HG02943 (cell line): ENCODE measurements at regions not wholly inside any gene's neighbourhood (a gene's known extent, or its start where the extent isn't known, plus 50 kb on each side); places are given as distances from the start of the nearest gene placed in this dataset.

Source experiments
- ATAC-seq: cut with Tn5 transposase; IDR thresholded peaks from one replicate; pipeline ENCODE4 v1.9.1; 2021; ENCODE audit warnings: mild to moderate bottlenecking, low read depth, moderate library complexity; ENCODE audit not compliant: unreplicated experiment

- no peak for ATAC-seq
Measured at GRCh38 chr9:118162716-118163115, 458.5 kb downstream of the TLR4 start.

GRCh38 chr9:118163751-118164150 is 459.5 kb downstream of the TLR4 start:
- no peak for ATAC-seq

DNA sequence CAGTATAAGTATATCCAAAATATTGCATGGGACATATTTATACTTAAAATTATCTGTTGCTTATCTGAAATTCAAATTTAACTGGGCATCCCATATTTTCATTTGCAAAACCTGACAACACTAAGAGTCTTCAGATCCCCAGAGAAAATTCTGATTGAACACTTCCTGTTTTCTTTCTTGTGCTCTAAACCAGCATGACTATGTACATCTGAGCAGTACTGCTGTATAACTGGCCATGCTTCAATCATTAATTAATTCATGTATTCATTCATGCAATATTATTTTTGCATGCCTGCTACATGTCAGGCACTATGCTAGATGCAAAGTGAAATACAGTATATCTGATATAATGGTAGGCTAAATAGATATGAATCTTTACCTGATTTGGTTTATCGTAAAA is 461.2 kb downstream of the TLR4 start:
- ATAC-seq = no peak

GRCh38 chr9:118170032-118170955 is 466.1 kb downstream of the TLR4 start:
- no peak for ATAC-seq

GRCh38 chr9:118177241-118177640 is 473.0 kb downstream of the TLR4 start:
- ATAC-seq = no peak

DNA sequence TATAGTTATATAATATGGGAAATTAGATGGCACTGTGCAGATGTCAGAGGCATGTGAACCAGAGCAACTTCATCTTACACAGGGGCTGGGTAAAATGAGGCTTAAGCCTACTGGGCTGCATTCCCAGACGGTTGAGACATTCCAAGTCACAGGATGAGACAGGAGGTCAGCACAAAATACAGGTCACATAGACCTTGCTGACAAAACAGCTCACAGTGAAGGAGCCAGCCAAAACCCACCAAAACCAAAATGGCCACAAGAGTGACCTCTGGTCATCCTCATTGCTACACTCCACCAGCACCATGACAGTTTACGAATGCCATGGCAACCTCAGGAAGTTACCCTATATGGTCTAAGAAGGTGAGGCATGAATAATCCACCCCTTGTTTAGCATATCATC is 479.4 kb downstream of the TLR4 start:
- ATAC-seq = no peak

DNA sequence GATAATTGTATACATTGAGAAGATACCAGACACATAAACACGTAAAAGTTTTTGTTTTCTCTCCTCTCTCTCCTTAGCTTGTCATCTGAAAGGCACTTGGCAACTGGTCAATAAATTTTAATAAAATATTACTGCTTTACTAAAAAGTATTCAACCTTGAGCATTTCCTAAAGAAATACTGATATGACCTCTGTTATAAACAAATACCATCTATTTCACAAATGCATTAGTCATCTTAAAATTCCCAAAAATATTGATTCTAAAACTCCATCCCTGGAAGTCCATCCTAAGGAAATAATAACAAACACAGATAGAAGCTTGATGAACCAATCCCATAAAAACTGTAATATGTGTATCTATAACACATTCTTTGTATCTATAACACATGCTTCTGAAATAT is 483.2 kb downstream of the TLR4 start:
- ATAC-seq = no peak

GRCh38 chr9:118189615-118190014 is 485.4 kb downstream of the TLR4 start:
- no peak for ATAC-seq

DNA sequence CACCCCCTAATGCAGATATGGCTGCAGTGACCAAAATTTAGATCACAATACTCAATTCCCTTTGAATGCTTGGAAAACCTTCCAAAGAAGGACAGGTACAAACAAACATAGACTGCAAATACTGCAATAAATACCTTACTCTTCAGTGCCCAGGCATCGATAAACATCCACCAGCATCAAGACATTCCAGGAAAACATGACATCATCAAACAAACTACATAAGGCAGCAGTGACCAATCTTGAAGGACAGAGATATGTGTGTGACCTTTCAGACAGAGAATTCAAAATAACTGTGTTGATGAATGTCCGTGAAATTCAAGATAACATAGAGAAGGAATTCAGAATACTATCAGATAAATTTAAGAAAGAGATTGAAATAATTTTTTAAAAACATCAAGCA is 488.6 kb downstream of the TLR4 start:
- no peak for ATAC-seq

DNA sequence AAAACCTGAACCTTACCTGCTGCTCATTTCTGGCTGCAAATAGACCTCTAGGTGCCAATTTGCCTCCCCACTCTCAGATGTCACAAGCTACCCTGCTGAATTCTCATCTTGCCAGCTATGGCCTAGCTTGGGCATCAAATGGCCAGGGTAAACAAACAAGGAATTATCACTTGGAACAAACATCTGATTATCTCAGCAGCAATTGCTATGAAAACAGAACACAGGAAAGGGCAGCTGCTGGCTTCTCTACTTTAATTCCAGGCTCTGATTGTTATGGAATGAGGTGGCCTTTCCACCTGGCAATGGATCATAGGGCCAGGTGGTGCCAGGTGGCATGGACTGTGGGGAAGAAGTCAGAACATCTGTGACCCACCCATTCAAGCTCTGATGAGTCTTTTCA is 505.1 kb downstream of the TLR4 start:
- no peak for ATAC-seq

DNA sequence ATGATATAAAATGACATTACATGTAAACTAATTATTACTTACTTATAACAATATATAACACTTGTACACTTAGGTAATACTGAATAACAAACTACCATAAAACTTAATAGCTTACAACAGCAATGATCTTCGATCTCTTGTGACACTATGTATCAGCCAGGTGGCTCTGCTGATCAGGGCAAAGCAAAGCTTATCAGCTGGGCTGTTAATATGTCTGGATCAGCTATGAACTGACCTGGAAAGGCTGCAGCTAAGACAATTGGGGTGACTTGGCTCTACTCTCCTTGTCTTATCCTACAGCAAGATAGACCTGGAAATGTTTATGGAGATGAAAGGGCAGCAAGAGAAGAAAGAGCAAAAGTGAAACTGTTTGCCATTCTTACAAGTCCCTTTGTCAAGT is 511.3 kb downstream of the TLR4 start:
- no peak for ATAC-seq

DNA sequence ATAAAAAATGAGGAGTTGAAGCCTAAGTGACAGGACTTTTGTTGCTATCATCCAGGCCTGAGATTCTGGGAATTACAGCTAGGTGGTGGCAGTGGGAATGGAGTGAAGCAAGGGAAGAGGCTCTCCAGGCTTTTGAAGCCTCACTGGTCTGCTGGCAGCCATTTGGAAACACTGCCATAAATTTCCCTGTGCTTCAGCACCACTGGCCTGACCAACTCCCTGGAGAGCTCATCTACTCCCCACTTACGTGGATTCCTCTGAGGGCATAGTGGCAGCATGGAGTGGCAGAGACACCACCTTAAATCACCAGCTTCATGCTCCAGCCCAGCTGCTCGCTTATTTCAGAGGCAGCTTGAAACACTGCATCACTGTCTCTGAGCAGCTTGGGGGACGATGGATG is 518.2 kb downstream of the TLR4 start:
- no peak for ATAC-seq

DNA sequence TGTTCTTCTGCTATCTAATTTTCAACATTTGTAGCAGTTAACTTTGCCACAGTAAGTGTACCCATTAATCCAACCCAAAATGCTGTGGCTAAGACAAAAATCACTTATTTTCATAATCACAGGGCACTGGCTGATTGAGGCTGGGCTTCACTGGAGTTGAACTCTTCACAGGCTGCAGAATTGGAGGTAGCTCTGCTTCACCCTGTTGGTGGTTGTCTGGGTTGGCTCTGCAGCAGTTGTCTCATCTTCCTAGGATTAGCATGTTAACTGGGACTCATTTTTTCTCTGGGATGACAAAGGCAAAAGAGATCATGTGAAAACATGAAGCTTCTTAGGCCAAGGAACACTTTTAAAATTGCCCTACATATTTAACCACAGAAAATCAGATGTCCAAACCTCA is 518.9 kb downstream of the TLR4 start:
- ATAC-seq = no peak

- no peak for ATAC-seq
Measured at GRCh38 chr9:118230329-118230728, 526.1 kb downstream of the TLR4 start.

GRCh38 chr9:118236625-118237024 is 532.4 kb downstream of the TLR4 start:
- no peak for ATAC-seq

- ATAC-seq = no peak
Measured at GRCh38 chr9:118238139-118238538, 533.9 kb downstream of the TLR4 start.

- ATAC-seq = no peak
Measured at GRCh38 chr9:118252027-118252426, 547.8 kb downstream of the TLR4 start.

- no peak for ATAC-seq
Measured at GRCh38 chr9:118262191-118262590, 558.0 kb downstream of the TLR4 start.

DNA sequence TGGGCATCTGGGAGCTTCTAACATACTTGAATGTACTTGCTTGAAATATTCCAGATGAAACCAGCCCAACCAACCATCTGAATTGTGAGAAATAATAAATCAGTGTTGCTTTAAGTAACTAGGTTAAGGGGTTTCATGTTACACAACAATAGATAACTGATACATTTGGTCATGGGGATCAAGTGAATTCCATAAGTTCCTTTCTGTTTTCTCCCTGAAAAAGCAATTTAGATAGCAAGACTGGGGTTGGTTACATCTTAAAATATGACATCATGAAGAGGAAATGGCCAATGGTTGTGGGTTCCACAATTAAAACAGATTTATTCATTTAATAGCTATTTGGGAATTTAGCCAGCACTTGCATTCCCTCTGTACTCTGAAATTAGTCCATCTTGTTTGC is 559.7 kb downstream of the TLR4 start:
- ATAC-seq = no peak

DNA sequence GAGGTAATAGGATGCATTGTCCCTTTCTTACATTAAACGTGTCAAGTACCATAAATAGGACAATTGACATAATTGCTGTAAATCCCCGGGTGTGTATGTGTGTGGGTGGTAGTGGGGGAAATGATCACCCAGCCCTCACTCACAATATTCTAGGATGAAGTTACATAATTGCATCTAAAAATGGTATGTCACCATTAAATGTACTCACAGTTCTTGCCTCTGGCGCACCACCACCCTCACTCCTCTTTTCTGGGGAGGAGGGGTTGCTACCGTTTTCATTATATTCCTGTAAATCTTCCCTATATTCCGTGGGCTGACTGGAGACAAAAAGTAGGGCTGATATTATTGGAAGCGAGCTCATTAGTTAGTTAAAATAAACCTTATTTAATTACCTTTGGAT is 563.8 kb downstream of the TLR4 start:
- ATAC-seq = no peak

- no peak for ATAC-seq
Measured at GRCh38 chr9:118269623-118270022, 565.4 kb downstream of the TLR4 start.

DNA sequence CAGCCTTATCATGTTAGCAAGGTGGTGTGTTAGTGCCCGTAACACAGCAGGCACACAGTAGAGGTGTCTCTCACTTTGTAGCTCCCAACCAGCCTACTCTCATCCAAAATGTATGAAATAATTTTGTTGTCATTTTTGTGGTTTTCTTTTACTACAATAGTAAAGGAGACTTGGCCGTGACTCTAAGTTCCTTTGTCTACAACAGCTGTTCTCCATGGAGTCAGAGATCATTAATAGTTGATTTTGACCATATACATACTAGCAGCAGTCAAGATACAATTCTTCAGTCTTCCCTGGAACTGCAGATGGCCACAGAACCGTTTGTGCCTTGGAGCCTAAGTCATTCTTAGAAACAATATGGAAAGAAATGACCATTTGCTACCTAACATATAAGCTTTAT is 567.1 kb downstream of the TLR4 start:
- ATAC-seq = no peak

- no peak for ATAC-seq
Measured at GRCh38 chr9:118271936-118272335, 567.7 kb downstream of the TLR4 start.
